ENCODE measurements at regions not wholly inside any gene's neighbourhood (a gene's known extent, or its start where the extent isn't known, plus 50 kb on each side); places are given as distances from the start of the nearest gene placed in this dataset.

GRCh38 chr14:83958359-83958758 lies 1571.6 kb upstream of the FLRT2 start:
- TF ChIP-seq CTCF (IDR thresholded peaks at IDR 0.05; ENCODE audit: insufficient read depth in 1 of 2, low read depth in 1 of 2, low read length in 1 of 2, severe bottlenecking in 1 of 2, unreplicated experiment in 1 of 2) = no peak
- DNase-seq = no peak
- Mint-ChIP-seq H3K4me1 (ENCODE audit: low read depth, unreplicated experiment) (peaks cover 12% of the 10 kb centered on the region), H3K36me3 (ENCODE audit: insufficient read depth, unreplicated experiment) (no peaks in the 10 kb centered on the region), H3K27me3 (ENCODE audit: insufficient read depth, unreplicated experiment) (no peaks in the 10 kb centered on the region), H3K9me3 (ENCODE audit: unreplicated experiment) (peaks cover 22% of the 10 kb centered on the region), H3K27ac (ENCODE audit: unreplicated experiment) (no peak overlapping the region), H3K4me3 (ENCODE audit: unreplicated experiment) (no peak overlapping the region)
- ChIA-PET POLR2A (no interaction called here), CTCF (no interaction called here)
- Histone ChIP-seq H3K27me3 (replicated peaks; ENCODE audit: control insufficient read depth, insufficient read depth, low read length) (no peaks in the 10 kb centered on the region), H3K9me3 (no peaks in the 10 kb centered on the region), H3K4me3 (ENCODE audit: low read depth, low read length) (no peak overlapping the region), H3K4me1 (no peaks in the 10 kb centered on the region), H3K36me3 (ENCODE audit: control insufficient read depth, insufficient read depth, low read length) (no peaks in the 10 kb centered on the region)
- no TSS peak for BruUV-seq (replicated peaks)
- intact Hi-C loops (cut with micrococcal nuclease; ENCODE audit: unreplicated experiment) = no loop called here

- no peak overlapping the region for H3K4me3 Mint-ChIP-seq (ENCODE audit: unreplicated experiment)
- no peak for DNase-seq
- peaks cover 28% of the 10 kb centered on the region for H3K9me3 Mint-ChIP-seq (ENCODE audit: unreplicated experiment)
- no peak overlapping the region for H3K4me3 ChIP-seq (ENCODE audit: low read depth, low read length)
- TF ChIP-seq CTCF (IDR thresholded peaks at IDR 0.05; ENCODE audit: insufficient read depth in 1 of 2, low read depth in 1 of 2, low read length in 1 of 2, severe bottlenecking in 1 of 2, unreplicated experiment in 1 of 2) = no peak
- H3K4me1 ChIP-seq = no peaks in the 10 kb centered on the region
- no peaks in the 10 kb centered on the region for H3K36me3 Mint-ChIP-seq (ENCODE audit: insufficient read depth, unreplicated experiment)
- H3K27ac Mint-ChIP-seq (ENCODE audit: unreplicated experiment) = no peak overlapping the region
- no peaks in the 10 kb centered on the region for H3K27me3 Mint-ChIP-seq (ENCODE audit: insufficient read depth, unreplicated experiment)
- no TSS peak for BruUV-seq (replicated peaks)
- intact Hi-C loops (cut with micrococcal nuclease; ENCODE audit: unreplicated experiment) = no loop called here
- H3K36me3 ChIP-seq (ENCODE audit: control insufficient read depth, insufficient read depth, low read length) = no peaks in the 10 kb centered on the region
- H3K27me3 ChIP-seq (replicated peaks; ENCODE audit: control insufficient read depth, insufficient read depth, low read length) = no peaks in the 10 kb centered on the region
- ChIA-PET CTCF (no interaction called here), POLR2A (no interaction called here)
- peaks cover 7% of the 10 kb centered on the region for H3K4me1 Mint-ChIP-seq (ENCODE audit: low read depth, unreplicated experiment)
- H3K9me3 ChIP-seq = no peaks in the 10 kb centered on the region
Observed at GRCh38 chr14:83960832-83961512, 1569.0 kb upstream of the FLRT2 start.

- CTCF ChIA-PET = no interaction called here
- no peaks in the 10 kb centered on the region for H3K36me3 ChIP-seq (ENCODE audit: control insufficient read depth, insufficient read depth, low read length)
- H3K9me3 ChIP-seq = peaks cover 4% of the 10 kb centered on the region
- H3K27me3 ChIP-seq (replicated peaks; ENCODE audit: control insufficient read depth, insufficient read depth, low read length) = no peaks in the 10 kb centered on the region
- POLR2A ChIA-PET = no interaction called here
- H3K27me3 Mint-ChIP-seq (ENCODE audit: insufficient read depth, unreplicated experiment) = no peaks in the 10 kb centered on the region
- no peak overlapping the region for H3K27ac Mint-ChIP-seq (ENCODE audit: unreplicated experiment)
- DNase-seq = no peak
- no peak for TF ChIP-seq CTCF (IDR thresholded peaks at IDR 0.05; ENCODE audit: insufficient read depth in 1 of 2, low read depth in 1 of 2, low read length in 1 of 2, severe bottlenecking in 1 of 2, unreplicated experiment in 1 of 2)
- 0 out of 2 replicates have a peak, but pooled peaks cover 10% of the 10 kb centered on the region for H3K4me1 ChIP-seq
- H3K4me1 Mint-ChIP-seq (ENCODE audit: low read depth, unreplicated experiment) = peaks cover 9% of the 10 kb centered on the region
- H3K4me3 Mint-ChIP-seq (ENCODE audit: unreplicated experiment) = no peak overlapping the region
- H3K4me3 ChIP-seq (ENCODE audit: low read depth, low read length) = no peak overlapping the region
- H3K9me3 Mint-ChIP-seq (ENCODE audit: unreplicated experiment) = peaks cover 12% of the 10 kb centered on the region
- no TSS peak for BruUV-seq (replicated peaks)
- intact Hi-C loops (cut with micrococcal nuclease; ENCODE audit: unreplicated experiment) = no loop called here
- H3K36me3 Mint-ChIP-seq (ENCODE audit: insufficient read depth, unreplicated experiment) = no peaks in the 10 kb centered on the region
Observed at GRCh38 chr14:83969998-83970397, 1559.9 kb upstream of the FLRT2 start.

All from Caco-2 (cell line).